ENCODE measurements at regions not wholly inside any gene's neighbourhood (a gene's known extent, or its start where the extent isn't known, plus 50 kb on each side); places are given as distances from the start of the nearest gene placed in this dataset.
"Not testable (repeated sequence)": the region's sequence is repeated elsewhere in the genome, so short reads cannot be mapped to it uniquely, and the experiment has no call there.

DNA sequence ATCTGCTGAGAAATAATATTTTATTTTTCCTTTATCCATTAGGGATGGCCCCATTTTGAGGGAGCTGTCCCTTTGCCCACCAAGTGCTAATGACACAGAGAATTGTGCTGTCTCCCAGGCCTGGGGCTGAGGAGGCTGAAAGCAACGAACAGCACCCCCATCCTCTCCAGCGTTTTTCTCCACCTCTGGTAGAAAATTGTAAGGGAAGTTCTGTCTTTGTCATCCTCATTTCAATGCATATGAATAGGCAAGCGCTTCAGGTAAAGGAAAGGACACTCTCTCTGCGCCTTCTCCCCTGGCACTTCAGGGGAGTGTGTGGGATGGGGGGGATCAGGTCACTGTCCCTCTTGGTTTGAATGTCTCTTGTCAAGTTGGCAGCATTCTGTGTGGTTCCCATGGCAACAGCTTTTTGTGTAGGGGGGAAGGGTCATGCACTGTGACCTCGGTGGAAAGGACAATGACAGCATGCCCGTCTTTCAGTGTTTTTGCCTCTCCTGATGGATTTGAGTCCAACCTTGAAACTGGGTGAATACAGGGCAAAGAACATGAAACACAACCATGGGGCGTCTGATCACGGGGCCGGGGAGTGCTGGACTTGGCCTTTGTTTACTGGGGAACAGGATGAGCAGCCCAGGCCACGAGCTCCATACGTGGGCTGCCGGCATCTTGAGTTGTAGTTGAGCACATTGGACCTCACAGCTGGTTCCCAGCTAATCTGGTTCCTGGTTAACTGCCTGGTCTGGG is 230.2 kb downstream of the VRK1 start:
- DNase-seq (ENCODE audit: low read depth in 2 of 3, low spot score in 1 of 3): no peak

DNA sequence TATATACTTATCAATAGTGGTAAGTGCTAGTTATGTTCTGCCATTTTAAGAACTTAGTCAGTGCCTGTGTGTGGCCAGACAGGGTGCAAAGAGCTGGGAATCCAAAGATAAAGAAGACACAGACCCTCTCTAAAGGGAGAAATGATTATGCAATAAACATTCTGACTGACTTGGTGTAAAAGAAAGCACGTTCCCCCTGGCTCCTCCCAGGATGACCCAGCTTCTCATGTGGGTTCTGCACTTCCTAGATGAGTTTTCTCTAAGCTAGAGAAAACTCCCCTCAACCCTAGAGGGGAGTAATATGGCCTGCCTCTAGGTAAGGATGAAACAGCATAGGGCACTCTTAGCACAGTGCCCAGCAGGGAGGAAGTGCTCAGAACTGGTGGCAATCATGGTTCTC is 231.2 kb downstream of the VRK1 start:
- no peak for DNase-seq (ENCODE audit: low read depth in 2 of 3, low spot score in 1 of 3)

DNA sequence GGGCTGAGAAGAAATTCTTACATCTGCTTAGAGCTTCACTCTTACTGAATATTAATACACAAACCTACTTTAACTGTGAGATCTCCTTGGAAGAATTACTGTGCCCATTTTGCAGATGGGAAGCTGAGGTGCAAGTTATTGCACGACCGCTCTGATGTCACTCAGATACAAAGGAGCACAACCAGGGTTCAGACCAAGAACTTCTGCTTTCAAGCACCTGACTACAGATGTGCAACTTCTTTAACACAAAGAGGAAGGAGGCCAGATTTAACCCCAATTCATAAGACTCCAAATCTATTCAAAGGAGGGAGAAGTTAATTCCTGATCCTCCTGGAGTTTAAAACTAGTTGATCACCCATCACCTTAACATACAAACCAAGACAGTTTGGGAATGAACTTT is 232.6 kb downstream of the VRK1 start:
- no peak for DNase-seq (ENCODE audit: low read depth in 2 of 3, low spot score in 1 of 3)

DNA sequence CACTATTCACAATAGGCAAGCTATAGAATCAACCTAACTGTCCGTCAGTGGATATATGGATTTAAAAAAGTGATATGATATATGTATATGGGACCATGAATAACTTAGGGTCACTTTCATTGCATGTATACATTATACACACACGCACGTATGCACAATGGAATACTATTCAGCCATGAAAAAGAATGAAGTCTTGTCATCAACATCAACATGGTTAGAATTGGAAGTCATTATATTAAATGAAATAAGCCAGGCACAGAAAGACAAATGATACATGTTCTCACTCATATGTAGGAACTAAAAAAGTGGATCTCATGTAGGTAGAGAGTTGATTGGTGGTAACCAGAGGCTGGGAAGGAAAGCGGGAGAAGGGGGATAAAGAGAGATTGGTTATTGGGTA is 234.3 kb downstream of the VRK1 start:
- DNase-seq (ENCODE audit: low read depth in 2 of 3, low spot score in 1 of 3): no peak

DNA sequence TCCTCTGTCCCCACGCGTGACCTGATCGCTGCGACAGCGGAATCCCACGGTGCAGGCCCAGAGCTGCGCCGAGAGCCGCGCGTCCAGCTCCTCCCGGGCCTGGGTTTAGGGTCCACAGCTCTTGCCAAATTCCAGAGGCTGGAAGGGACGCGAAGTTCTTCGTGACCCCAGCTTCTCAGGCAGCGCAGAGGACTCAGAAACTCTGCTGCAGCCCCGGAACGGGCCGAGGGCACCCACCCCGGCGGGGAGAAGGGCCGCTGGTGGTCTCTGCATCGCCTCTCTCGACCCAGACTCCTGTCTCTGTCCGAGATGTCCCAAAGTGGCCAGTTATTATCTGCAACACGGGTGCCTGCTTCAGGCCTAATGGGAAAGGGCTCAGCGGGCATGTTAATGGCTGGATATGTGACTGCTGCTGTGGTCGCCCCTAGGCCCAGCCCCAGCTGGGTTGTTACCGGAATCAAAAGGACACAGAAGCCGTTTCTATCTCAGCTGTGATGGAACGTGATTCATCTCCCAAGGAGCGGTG is 236.4 kb downstream of the VRK1 start:
- no peak for DNase-seq (ENCODE audit: low read depth in 2 of 3, low spot score in 1 of 3)

DNA sequence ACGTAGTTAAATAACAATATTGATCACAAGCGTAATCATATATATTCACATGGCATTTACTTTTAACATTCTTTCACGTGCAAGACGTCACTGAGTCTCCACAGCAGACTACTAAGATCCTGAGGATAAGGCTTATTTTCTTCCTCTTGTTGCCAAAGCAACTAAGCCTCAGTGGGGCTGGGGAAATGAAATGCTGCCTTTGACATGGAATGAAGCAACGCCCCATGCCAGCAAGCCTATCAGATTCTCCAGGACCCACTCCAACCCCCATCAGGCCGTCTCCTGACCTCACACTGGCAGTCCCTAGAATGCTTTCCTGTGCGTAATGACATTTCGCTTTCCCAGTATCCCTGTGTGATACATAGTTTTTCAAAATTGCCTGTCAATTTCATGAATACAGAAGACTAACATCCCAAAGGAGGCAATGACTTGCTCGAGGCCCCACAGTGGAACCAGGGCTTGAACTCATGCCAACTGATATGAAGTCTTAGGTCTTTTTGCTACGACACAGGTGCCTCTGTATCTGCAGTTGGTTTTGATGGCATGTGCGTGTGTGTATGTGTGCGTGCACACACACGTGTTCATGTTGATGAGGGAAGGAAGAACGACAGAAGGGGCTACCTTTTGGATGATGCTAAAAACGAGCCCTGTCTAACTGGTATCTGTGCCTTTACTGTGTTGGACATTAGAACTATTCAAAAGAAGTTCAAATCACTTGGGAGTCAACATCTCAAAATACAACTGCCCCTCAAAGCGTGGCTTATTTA is 239.1 kb downstream of the VRK1 start:
- no peak for DNase-seq (ENCODE audit: low read depth in 2 of 3, low spot score in 1 of 3)

DNA sequence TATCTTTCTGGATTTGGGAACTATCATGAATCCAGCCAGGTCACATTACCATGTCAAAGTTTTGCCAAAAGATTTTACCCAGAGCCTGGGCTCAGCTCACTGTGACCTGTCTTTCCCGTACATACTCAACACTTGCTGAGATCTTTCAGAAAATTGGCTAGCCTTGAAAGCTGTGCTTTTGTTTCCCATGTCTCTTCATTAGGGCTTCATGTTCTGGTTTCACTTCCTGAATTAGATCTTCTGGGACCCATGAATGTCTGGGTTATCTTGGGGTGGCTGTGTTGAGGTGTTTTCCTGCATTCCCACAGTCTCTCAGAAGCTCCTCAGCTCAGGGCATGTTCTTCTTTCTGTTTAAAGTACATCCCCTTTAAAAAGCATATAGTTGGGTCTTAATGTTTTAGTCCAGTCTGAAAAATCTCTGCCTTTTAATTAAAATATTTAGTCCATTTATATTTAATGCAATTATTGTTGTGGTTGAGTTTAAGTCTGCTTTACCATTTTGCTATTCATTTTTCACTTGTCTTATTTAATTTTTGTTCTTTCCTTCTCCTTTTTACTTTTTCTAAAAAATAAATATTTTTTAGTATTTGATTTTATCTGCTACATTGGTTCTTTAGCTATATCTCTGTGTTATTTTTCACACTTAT is 242.7 kb downstream of the VRK1 start:
- no peak for DNase-seq (ENCODE audit: low read depth in 2 of 3, low spot score in 1 of 3)

DNA sequence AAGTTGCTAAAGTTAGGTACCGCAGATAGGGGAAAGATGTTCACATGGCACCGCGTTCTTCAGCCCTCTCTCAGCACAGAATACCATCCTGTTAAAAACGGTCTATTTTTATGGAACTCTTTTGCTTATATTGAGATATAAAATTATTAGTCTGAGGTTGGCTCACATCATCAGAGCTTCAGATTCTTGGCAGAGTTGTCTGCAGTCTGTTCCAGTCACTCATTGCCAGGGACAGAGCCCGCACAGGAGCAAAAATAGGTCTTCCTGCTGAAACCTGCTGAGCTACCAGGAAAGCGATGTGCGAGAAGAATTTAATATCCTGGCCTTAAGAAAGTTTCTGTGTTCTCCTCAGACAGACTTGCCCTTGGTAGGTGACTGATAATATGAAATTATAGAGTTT is 249.8 kb downstream of the VRK1 start:
- no peak for DNase-seq (ENCODE audit: low read depth in 2 of 3, low spot score in 1 of 3)

DNA sequence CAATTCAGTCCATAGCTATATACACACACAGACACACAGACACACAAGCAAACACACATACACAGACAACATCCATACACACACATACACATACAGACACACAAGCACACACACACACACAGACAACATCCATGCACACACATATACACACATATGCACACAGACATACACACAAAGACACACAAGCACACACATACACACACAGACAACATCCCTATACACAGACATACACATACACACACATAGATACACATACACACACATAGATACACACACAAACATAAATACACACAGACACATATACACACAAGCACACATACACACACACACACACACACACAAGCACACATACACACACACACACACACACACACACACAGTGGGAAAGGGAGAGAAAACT is 254.8 kb downstream of the VRK1 start:
- DNase-seq (ENCODE audit: low read depth in 2 of 3, low spot score in 1 of 3): no peak

DNA sequence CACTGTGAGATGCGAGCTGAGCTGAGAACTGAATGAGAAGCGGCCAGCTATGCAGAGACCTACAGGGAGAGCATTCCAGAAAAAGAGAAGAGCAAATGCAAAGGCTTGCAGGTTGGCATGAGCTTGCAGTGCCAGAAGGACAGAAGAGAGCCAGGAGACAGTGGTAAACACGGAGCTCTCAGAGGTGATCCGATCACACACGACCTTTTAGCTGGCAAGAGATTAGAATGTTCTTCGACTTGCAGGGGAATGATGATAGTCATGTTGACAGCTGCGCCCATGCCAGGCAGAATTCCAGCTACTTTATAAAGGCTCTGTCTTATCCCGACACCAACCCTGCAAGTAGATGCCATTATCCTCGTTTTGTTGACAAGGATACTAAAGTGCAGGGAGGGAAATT is 256.8 kb downstream of the VRK1 start:
- no peak for DNase-seq (ENCODE audit: low read depth in 2 of 3, low spot score in 1 of 3)

DNA sequence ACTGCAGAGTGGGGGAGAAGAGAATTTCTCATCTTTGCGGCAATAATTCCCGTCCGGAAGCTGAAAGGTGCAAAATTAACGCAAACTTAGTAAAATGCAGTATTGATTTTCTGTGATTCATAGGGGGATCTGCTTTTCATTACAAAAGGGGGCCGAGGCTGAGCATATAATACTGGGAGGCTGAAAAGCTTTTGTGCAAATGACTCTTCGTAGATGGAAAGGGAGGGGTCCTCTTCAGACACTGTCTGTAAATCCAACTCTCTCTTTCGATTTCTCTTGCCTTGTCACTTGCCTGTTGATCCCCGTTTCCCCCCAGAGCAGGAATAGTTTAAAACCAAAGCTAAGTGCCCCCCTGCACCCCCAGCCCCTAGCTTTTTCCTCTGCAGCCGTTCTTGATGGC is 258.2 kb downstream of the VRK1 start:
- DNase-seq (ENCODE audit: low read depth in 2 of 3, low spot score in 1 of 3): no peak

DNA sequence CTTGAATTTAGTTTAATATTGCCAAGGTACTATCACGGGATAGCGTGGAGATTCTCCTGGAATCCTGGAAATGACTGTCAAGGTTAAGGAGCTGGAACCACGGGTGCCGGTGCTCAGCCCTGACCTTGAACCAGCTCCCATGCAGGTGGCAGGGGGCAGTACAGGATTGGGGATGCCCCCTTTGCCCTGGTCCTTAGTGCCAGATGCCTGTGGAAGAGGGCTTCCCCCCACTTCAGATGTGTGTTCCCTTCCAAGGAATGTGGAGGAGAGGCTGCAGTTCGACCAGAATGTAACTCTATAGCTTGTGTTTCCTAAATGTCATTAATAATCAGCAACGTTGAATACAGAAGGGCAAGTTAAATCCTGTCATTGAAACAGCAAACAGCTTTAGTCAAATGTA is 258.9 kb downstream of the VRK1 start:
- no peak for DNase-seq (ENCODE audit: low read depth in 2 of 3, low spot score in 1 of 3)

DNA sequence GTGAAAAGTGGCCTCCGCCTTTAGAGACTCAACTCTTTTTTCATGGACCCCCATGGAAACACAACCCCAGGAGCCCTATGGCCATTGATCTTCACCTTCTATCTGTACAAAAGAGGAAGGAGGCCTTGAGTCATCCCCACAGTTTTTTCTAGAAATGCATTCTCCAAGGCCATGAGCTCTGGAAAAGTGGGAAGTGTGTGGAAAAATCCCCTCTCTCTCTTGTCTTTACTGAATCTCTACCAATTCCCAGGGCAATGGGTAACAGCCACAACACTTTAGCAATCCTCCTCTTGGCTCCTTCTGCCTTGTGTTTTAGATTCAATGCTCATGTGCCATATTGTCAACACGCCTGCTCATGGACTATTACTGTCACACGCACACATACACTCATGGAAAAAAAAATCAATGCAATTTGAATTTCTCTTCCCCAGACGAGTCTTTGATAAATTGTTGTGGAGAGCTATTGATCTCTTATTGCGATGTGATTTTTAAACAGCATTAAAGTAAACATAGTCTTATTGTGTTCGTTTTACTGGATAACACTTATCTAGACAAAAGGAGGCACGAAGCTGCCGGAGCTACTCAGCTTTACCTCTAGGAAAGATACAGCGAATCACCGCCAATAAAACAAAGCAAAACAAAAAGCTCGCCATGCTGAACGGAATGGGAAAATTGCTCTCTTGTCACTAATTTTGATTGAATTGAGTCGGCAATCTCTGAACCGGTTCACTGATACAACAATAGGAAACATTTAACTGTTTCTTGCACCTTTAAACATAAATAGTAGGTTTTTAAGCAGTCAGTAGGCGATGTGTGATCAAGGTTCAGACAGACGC is 260.3 kb downstream of the VRK1 start:
- DNase-seq (ENCODE audit: low read depth in 2 of 3, low spot score in 1 of 3): no peak

DNA sequence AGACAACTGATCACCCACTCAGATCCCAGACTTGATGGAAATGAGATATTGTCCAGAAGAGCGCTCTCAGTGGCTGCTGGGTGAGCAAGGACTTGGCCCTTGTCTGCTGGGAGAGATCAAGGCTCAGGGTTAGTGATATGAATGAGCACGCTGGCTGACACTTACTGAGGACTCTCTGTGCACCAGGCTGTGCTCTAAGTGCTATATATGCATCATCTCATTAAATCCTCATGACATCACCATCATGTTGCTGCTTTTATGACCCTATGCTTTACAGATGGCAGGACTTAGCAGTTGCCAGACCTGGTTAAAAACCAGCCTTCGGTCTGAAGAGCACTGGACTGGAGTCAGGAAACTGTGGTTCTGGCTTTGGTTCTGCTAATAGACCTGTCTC is 260.9 kb downstream of the VRK1 start:
- DNase-seq (ENCODE audit: low read depth in 2 of 3, low spot score in 1 of 3): no peak

DNA sequence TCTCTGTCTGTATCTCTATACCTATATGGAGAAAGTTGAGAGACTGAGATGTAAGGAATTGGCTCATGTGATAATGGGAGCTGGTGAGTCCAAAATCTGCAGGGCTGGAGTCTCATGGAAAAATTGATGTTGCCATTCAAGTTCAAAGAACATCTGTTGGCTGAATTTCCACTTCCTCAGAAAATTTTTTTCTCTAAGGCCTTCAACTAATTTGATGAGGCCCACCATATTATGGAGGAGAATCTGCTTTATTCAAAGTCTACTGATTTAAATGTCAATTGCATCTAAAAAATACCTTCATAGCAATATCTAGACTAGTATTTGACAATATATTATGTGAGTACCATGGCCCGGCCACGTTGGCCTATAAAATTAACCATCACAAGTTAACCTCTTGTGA is 261.4 kb downstream of the VRK1 start:
- no peak for DNase-seq (ENCODE audit: low read depth in 2 of 3, low spot score in 1 of 3)

DNA sequence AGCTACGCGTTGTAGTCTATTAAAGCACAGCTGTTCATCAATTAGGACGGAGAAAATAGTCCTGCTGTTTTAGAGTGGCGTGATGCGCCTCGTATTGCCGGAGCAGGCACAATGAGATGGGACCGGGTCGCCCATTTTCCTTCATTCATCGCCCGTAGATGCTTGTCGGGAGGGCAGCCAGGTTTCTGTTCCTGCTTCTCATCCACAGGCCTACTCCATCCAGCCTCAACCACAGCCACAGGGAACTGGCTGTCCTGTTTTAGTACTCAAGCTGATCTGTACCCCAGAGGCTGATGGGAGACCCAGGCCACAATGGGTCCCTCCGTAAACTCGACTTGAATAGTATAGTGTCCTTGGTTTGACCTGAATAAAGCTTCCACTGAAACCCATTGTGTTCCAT is 264.0 kb downstream of the VRK1 start:
- DNase-seq (ENCODE audit: low read depth in 2 of 3, low spot score in 1 of 3): no peak

DNA sequence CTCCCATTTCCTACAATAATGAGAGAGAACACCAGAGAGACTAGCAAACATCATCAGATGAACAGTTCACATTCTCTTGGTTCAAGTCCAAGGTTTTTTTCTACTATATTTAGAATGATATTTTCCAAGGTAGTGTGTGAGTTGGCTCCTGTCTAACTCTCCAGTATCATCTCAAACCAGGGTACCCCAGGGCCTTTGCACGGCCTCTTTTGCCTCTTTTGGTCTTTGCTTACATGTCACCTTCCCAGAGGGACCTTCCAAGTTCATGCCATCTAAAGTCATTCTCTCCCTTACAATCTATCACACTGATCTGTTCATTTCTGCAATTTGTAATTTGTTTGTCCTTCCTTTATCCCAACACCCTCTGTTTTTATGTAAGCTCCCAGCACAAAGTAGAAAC is 264.5 kb downstream of the VRK1 start:
- no peak for DNase-seq (ENCODE audit: low read depth in 2 of 3, low spot score in 1 of 3)

DNA sequence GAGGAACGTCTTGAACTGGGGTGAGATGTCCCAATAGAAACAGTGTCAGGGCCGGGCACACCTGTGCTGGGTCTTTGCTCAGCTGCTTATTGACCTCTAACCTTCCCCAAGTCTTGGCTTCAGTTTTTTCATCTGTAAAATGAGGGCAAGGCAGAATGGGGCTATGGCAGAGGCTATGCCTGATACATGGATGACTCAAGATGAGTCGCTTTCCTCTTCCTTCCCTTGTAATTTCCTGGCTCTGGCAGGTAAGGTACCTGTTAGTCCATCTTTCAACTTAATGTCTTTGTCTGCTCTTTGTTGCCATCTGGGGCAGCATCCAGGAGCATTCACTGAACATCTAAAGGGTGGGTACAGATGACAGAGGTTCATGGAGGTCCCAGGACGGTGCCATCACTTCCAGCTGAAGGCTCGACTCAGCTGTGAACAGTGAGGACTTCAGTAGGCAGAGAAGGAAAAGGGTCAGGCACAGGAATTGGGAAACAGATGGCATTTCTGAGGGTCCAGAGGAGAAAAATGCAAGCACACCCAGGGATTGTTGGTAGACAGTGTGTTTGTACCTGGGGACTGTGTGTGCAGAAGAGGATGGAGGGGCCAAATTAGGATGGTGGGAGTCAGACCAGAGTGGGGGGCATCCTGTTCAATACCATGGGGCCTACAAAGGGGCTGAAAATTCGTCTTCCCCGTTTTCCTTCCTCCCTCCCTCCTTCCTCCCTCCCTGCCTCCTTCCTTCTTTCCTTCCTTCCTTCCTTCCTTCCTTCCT is 268.3 kb downstream of the VRK1 start:
- no peak for DNase-seq (ENCODE audit: low read depth in 2 of 3, low spot score in 1 of 3)

DNA sequence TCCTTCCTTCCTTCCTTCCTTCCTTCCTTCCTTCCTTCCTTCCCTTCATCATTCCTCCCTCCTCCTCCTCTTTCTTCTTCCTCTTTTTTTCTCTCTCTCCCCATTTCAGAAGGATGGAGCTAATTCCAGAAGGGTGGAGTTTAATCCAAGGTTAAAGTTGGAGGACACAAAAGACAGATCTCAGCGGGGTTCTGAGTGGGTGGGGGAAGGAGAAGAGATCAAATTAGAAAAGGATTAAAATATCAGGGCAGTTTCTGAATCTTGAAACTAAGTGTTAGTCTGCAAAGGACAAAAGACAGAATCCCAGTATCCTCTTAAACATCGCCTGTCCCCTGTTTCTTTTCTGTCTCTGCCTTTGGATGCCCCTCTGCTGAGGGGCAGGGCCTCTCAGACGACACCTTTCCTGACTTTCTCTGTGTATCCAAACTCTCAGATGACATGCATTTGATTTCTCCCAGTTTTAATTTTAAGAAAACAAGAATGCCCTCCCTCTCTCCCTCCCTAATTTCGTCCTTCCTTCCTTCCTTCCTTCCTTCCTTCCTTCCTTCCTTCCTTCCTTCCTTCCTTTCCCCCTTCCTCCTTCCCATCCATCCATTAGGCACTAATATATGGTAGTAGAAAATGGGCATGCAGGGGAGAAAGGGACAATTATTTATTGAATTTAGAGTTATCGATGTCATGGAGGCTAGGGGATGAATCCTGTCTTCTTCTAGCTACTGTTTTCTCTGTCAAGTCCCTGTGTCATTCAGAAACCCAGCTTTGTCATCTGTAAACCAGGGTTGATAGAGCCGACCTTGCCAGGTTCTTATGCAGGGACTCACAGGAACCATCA is 269.1 kb downstream of the VRK1 start:
- no peak for DNase-seq (ENCODE audit: low read depth in 2 of 3, low spot score in 1 of 3)

DNA sequence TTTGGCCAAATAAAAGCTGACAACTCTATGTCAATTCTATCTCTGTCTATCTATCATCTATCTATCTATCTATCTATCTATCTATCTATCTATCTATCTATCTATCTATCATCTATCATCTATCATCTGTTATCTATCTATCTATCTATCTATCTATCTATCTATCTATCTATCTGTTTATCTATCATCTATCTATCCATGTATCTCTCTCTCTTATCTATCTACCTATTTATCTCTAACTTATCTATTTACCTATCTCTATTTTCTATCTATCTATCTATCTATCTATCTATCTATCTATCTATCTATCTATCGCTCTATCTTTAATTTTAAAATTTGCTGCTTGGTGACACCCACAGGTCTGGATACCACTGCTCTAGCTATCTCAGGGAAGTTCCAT is 271.1 kb downstream of the VRK1 start:
- not testable (repeated sequence) for DNase-seq (ENCODE audit: low read depth in 2 of 3, low spot score in 1 of 3)

Measured in stimulated activated CD4-positive, alpha-beta T cell treated with anti-CD3 and anti-CD28 coated beads, Interleukin-12 subunit alpha, Interleukin-12 subunit beta, amount 100 ng/mL, for 48 hours (primary cell).